ENCODE measurements at regions not wholly inside any gene's neighbourhood (a gene's known extent, or its start where the extent isn't known, plus 50 kb on each side); places are given as distances from the start of the nearest gene placed in this dataset.

- Histone ChIP-seq H4K20me1 (ENCODE audit: insufficient read depth) (no peaks in the 10 kb centered on the region), H3K9ac (no peak overlapping the region), H2AFZ (ENCODE audit: low read depth) (no peak overlapping the region), H3K4me2 (no peak overlapping the region), H3K36me3 (replicated peaks in 1 of 2; ENCODE audit: control insufficient read depth in 1 of 2, insufficient read depth in 2 of 2, low read length in 1 of 2) (no peaks in the 10 kb centered on the region), H3K4me1 (ENCODE audit: control insufficient read depth in 1 of 2, insufficient read depth in 2 of 2, low read depth in 1 of 2, low read length in 1 of 2) (no peaks in the 10 kb centered on the region), H3K9me2 (no peaks in the 10 kb centered on the region), H3F3A (replicated peaks; ENCODE audit: insufficient read depth) (no peaks in the 10 kb centered on the region), H3K9me3 (no peaks in the 10 kb centered on the region), H3K79me2 (ENCODE audit: insufficient read depth) (no peaks in the 10 kb centered on the region), H3K4me3 (ENCODE audit: low read depth in 2 of 2, low read length in 1 of 2) (no peak overlapping the region), H3K27me3 (ENCODE audit: insufficient read depth) (no peaks in the 10 kb centered on the region), H3K27ac (ENCODE audit: low read depth in 2 of 2, low read length in 1 of 2) (no peak overlapping the region)
- ChIA-PET POLR2A (no interaction called here), CTCF (no interaction called here)
- no peak for DNase-seq
- WGBS (ENCODE audit: low lambda C conversion rate), result 52% methylated on average over 1 of the region's 1 CpG
- TF ChIP-seq GATA2 (CRISPR knock-in tag; IDR thresholded peaks at IDR 0.05) (no peak), FOXM1 (IDR thresholded peaks at IDR 0.05; ENCODE audit: low read depth) (no peak), RAD21 (IDR thresholded peaks at IDR 0.05; ENCODE audit: low read length) (no peak), PBX3 (IDR thresholded peaks at IDR 0.05) (no peak), YY1 (IDR thresholded peaks at IDR 0.05; ENCODE audit: low read depth) (no peak), TCF12 (IDR thresholded peaks at IDR 0.05) (no peak), FOXJ3 (CRISPR knock-in tag; IDR thresholded peaks at IDR 0.05) (no peak), RFX5 (IDR thresholded peaks at IDR 0.05; ENCODE audit: low read length) (no peak)
These were observed 109.9 kb upstream of the BMP5 start for GRCh38 chr6:55985309-55985708.

- Histone ChIP-seq H3F3A (replicated peaks; ENCODE audit: insufficient read depth) (no peaks in the 10 kb centered on the region), H3K9ac (no peak overlapping the region), H3K27ac (ENCODE audit: low read depth in 2 of 2, low read length in 1 of 2) (no peak overlapping the region), H3K79me2 (ENCODE audit: insufficient read depth) (no peaks in the 10 kb centered on the region), H3K27me3 (ENCODE audit: insufficient read depth) (no peaks in the 10 kb centered on the region), H2AFZ (ENCODE audit: low read depth) (no peak overlapping the region), H3K4me2 (no peak overlapping the region), H3K4me1 (ENCODE audit: control insufficient read depth in 1 of 2, insufficient read depth in 2 of 2, low read depth in 1 of 2, low read length in 1 of 2) (no peaks in the 10 kb centered on the region), H3K4me3 (ENCODE audit: low read depth in 2 of 2, low read length in 1 of 2) (no peak overlapping the region), H3K9me2 (no peaks in the 10 kb centered on the region), H3K36me3 (replicated peaks in 1 of 2; ENCODE audit: control insufficient read depth in 1 of 2, insufficient read depth in 2 of 2, low read length in 1 of 2) (no peaks in the 10 kb centered on the region), H3K9me3 (no peaks in the 10 kb centered on the region), H4K20me1 (ENCODE audit: insufficient read depth) (no peaks in the 10 kb centered on the region)
- CTCF ChIA-PET, result interaction anchor here (0.6 to 2.2 kb wide), 3 partner anchors 24 to 308 kb away, joined by 3 to 6 read pairs (median 4); no protein-coding TSS in a partner anchor
- no peak for DNase-seq
- TF ChIP-seq EZH2phosphoT487 (IDR thresholded peaks at IDR 0.05; ENCODE audit: borderline replicate concordance, low read depth) (no peak), ZBTB33 (IDR thresholded peaks at IDR 0.05; ENCODE audit: borderline replicate concordance, low read depth) (no peak), YY1 (IDR thresholded peaks at IDR 0.05; ENCODE audit: low read depth) (no peak), REST (IDR thresholded peaks at IDR 0.05; ENCODE audit: low read depth, low read length) (no peak), USF2 (IDR thresholded peaks at IDR 0.05; ENCODE audit: borderline replicate concordance, low read depth, low read length) (no peak), RCOR1 (IDR thresholded peaks at IDR 0.05; ENCODE audit: low read length) (no peak), USF1 (IDR thresholded peaks at IDR 0.05; ENCODE audit: borderline replicate concordance, low read depth) (no peak), FOXM1 (IDR thresholded peaks at IDR 0.05; ENCODE audit: low read depth) (no peak), TCF12 (IDR thresholded peaks at IDR 0.05) (no peak), GABPA (IDR thresholded peaks at IDR 0.05; ENCODE audit: low read depth) (no peak), SIN3A (IDR thresholded peaks at IDR 0.05; ENCODE audit: borderline replicate concordance, low read depth, low read length) (no peak), EP300 (IDR thresholded peaks at IDR 0.05; ENCODE audit: borderline replicate concordance in 1 of 2, low read depth in 1 of 2, low read length in 1 of 2) (no peak)
- WGBS (ENCODE audit: low lambda C conversion rate), result 47% methylated on average over 2 of the region's 2 CpGs
- POLR2A ChIA-PET, result no interaction called here
These were observed 108.5 kb upstream of the BMP5 start for GRCh38 chr6:55983861-55984260.
